Fibroblast of pulmonary artery (primary cell): ENCODE measurements at regions not wholly inside any gene's neighbourhood (a gene's known extent, or its start where the extent isn't known, plus 50 kb on each side); places are given as distances from the start of the nearest gene placed in this dataset.

Source experiments
- DNase-seq: peaks from one replicate; pipeline ENCODE4 v3.0.0-alpha.2; 2010; ENCODE audit warnings: low read depth
- H3K4me3 ChIP-seq: replicated peaks from 2 replicates; pipeline ENCODE4 v1.5.1; 2011; ENCODE audit warnings: low read depth, mild to moderate bottlenecking, control low read depth, low read length, moderate library complexity
- CTCF ChIP-seq: IDR thresholded peaks from 2 replicates; pipeline ENCODE4 v1.5.1; 2011; ENCODE audit warnings: mild to moderate bottlenecking, control low read depth, low read length, inconsistent platforms; ENCODE audit errors: missing control alignments

GRCh38 chr19:32241306-32241705 lies 104.1 kb upstream of the ZNF507 start:
- no peak for DNase-seq
- TF ChIP-seq CTCF = no peak
- no peak overlapping the region for H3K4me3 ChIP-seq

- no peak overlapping the region for H3K4me3 ChIP-seq
- DNase-seq = no peak
- TF ChIP-seq CTCF = no peak
Observed at GRCh38 chr19:32241932-32242710, 103.3 kb upstream of the ZNF507 start.

- no peak overlapping the region for H3K4me3 ChIP-seq
- TF ChIP-seq CTCF = no peak
- no peak for DNase-seq
Observed at GRCh38 chr19:32246006-32246405, 99.4 kb upstream of the ZNF507 start.

GRCh38 chr19:32251634-32252332 lies 93.6 kb upstream of the ZNF507 start:
- no peak overlapping the region for H3K4me3 ChIP-seq
- TF ChIP-seq CTCF = no peak
- DNase-seq = no peak

GRCh38 chr19:32252333-32252669 lies 93.1 kb upstream of the ZNF507 start:
- TF ChIP-seq CTCF = no peak
- no peak for DNase-seq
- H3K4me3 ChIP-seq = no peak overlapping the region

GRCh38 chr19:32253683-32254508 lies 91.5 kb upstream of the ZNF507 start:
- no peak for DNase-seq
- TF ChIP-seq CTCF = no peak
- H3K4me3 ChIP-seq = no peak overlapping the region
